ENCODE measurements at regions not wholly inside any gene's neighbourhood (a gene's known extent, or its start where the extent isn't known, plus 50 kb on each side); places are given as distances from the start of the nearest gene placed in this dataset.

GRCh38 chr4:126708716-126709115, 924.0 kb upstream of the INTU start:
- TF ChIP-seq TSHZ2 (CRISPR knock-in tag; IDR thresholded peaks at IDR 0.05) (no peak), CSRNP3 (CRISPR knock-in tag; IDR thresholded peaks at IDR 0.05) (no peak), SNAI2 (CRISPR knock-in tag; IDR thresholded peaks at IDR 0.05) (no peak), TCF4 (CRISPR knock-in tag; IDR thresholded peaks at IDR 0.05; ENCODE audit: borderline replicate concordance) (no peak), CREB5 (CRISPR knock-in tag; IDR thresholded peaks at IDR 0.05; ENCODE audit: low read depth) (no peak), ESRRG (CRISPR knock-in tag; IDR thresholded peaks at IDR 0.05) (no peak), TOX (CRISPR knock-in tag; IDR thresholded peaks at IDR 0.05; ENCODE audit: borderline replicate concordance) (no peak), ARNTL (CRISPR knock-in tag; IDR thresholded peaks at IDR 0.05; ENCODE audit: borderline replicate concordance, low read depth) (no peak), PATZ1 (CRISPR knock-in tag; IDR thresholded peaks at IDR 0.05; ENCODE audit: borderline replicate concordance) (no peak), ZFP30 (CRISPR knock-in tag; IDR thresholded peaks at IDR 0.05) (no peak), PPARA (CRISPR knock-in tag; IDR thresholded peaks at IDR 0.05; ENCODE audit: borderline replicate concordance) (no peak), CSDC2 (CRISPR knock-in tag; IDR thresholded peaks at IDR 0.05) (no peak)
